ENCODE measurements at regions not wholly inside any gene's neighbourhood (a gene's known extent, or its start where the extent isn't known, plus 50 kb on each side); places are given as distances from the start of the nearest gene placed in this dataset.

DNA sequence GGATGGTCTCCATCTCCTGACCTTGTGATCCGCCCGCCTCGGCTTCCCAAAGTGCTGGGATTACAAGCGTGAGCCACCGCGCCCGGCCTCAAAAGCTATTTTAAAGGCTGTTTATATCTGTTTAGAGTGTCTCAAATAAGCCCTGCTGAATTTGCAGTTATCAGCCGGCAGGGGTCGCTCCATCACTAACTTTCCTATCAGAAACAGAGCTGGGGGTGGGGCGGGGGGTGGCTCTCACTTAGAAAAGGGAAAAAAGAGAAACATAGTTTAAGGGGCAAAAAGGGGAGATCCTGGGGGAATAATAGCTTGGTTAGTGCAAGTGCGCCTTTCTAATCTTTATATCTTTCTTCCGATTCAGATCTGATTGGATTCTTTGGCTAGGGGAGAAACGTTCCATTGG lies 450.7 kb downstream of the UBE2NL start:
- TF ChIP-seq POLR2A (IDR thresholded peaks at IDR 0.05; ENCODE audit: low read length) (no peak), GATA1 (IDR thresholded peaks at IDR 0.05; ENCODE audit: low read depth, low read length) (no peak)
